Natural killer cell (primary cell): ENCODE measurements at regions not wholly inside any gene's neighbourhood (a gene's known extent, or its start where the extent isn't known, plus 50 kb on each side); places are given as distances from the start of the nearest gene placed in this dataset.

Experiments used
- ATAC-seq, 3 donors: fragments of 150-1000 bp in 2 of 3; fragments of 200-7000 bp in 1 of 3; cut with Tn5 transposase; 1 replicate in 1 of 3; 2 replicates in 2 of 3; pipeline ENCODE4 v1.10.0; 2021; ENCODE audit warnings: mild to moderate bottlenecking in 2 of 3, moderate library complexity in 2 of 3
- DNase-seq, 2 donors: peaks; one replicate each; pipeline versions ENCODE4 v3.0.0 to v3.0.0-alpha.2; 2013 to 2021; ENCODE audit warnings: mixed read lengths in 1 of 2
- H3K27ac ChIP-seq: one replicate; pipeline ENCODE4 v1.5.1; 2013; ENCODE audit warnings: mild to moderate bottlenecking, low read length
- H3K27me3 ChIP-seq: one replicate; pipeline ENCODE4 v1.6.1; 2013; ENCODE audit warnings: low read length; ENCODE audit not compliant: control insufficient read depth, insufficient read depth
- H3K36me3 ChIP-seq: one replicate; pipeline ENCODE4 v1.6.1; 2013; ENCODE audit warnings: low read length; ENCODE audit not compliant: control insufficient read depth, insufficient read depth
- H3K4me1 ChIP-seq: one replicate; pipeline ENCODE4 v1.6.1; 2013; ENCODE audit warnings: low read length; ENCODE audit not compliant: control insufficient read depth, insufficient read depth
- H3K4me3 ChIP-seq: one replicate; pipeline ENCODE4 v1.5.1; 2013; ENCODE audit warnings: low read length
- H3K9me3 ChIP-seq: one replicate; pipeline ENCODE4 v1.6.1; 2013; ENCODE audit warnings: low read length; ENCODE audit not compliant: control insufficient read depth, insufficient read depth
- H3K27ac Mint-ChIP-seq, 2 donors: one replicate each; pipeline ENCODE4 v1.8.0; 2022; ENCODE audit warnings: mild to moderate bottlenecking in 2 of 2, mixed read lengths in 2 of 2, moderate library complexity in 1 of 2
- H3K27me3 Mint-ChIP-seq, 2 donors: one replicate each; pipeline ENCODE4 v1.8.0; 2022; ENCODE audit warnings: low read depth in 2 of 2, mixed read lengths in 2 of 2
- H3K36me3 Mint-ChIP-seq: one replicate; pipeline ENCODE4 v1.8.0; 2022; ENCODE audit warnings: mixed read lengths
- H3K4me1 Mint-ChIP-seq, 2 donors: one replicate each; pipeline ENCODE4 v1.8.0; 2022; ENCODE audit warnings: mixed read lengths in 2 of 2
- H3K4me3 Mint-ChIP-seq: one replicate; pipeline ENCODE4 v1.8.0; 2022; ENCODE audit warnings: mild to moderate bottlenecking, moderate library complexity, mixed read lengths
- H3K9me3 Mint-ChIP-seq, 2 donors: one replicate each; pipeline ENCODE4 v1.8.0; 2022; ENCODE audit warnings: mixed read lengths in 2 of 2
- CTCF ChIP-seq: fragments of 200-600 bp; IDR thresholded peaks from one replicate; pipeline ENCODE4 v1.8.0; 2022; ENCODE audit warnings: antibody characterized with exemption
- WGBS: methylation state at CpG from one replicate; pipeline ENCODE4 v1.1.7; 2013; ENCODE audit warnings: missing lambda C conversion rate; ENCODE audit not compliant: insufficient coverage; 5-methylcytosine and 5-hydroxymethylcytosine counted together
- intact Hi-C: fragments of 100-400 bp; cut with micrococcal nuclease; formaldehyde crosslinking; loops from one replicate; pipeline ENCODE4 v1.14.2; 2022

- Mint-ChIP-seq H3K36me3 (no peaks in the 10 kb centered on the region), H3K9me3 (no peaks in the 10 kb centered on the region), H3K27ac (no peak overlapping the region), H3K4me1 (peaks cover 14 to 15% of the 10 kb centered on the region in 2 donors), H3K4me3 (no peak overlapping the region), H3K27me3 (peaks cover 9 to 16% of the 10 kb centered on the region in 2 donors)
- DNase-seq, result no peak
- intact Hi-C loops, result no loop called here
- no peaks in the 10 kb centered on the region for H3K9me3 ChIP-seq
- no peaks in the 10 kb centered on the region for H3K4me1 ChIP-seq
- no peaks in the 10 kb centered on the region for H3K36me3 ChIP-seq
- 100% methylated on average over 1 of the region's 1 CpG for WGBS
- H3K27ac ChIP-seq, result no peak overlapping the region
- no peak for ATAC-seq
- no peak for TF ChIP-seq CTCF
- H3K4me3 ChIP-seq, result no peak overlapping the region
- H3K27me3 ChIP-seq, result no peaks in the 10 kb centered on the region
Observed at GRCh38 chr16:58863761-58864160, 129.6 kb upstream of the GOT2 start.

GRCh38 chr16:58863042-58863441, 128.9 kb upstream of the GOT2 start:
- no peaks in the 10 kb centered on the region for H3K4me1 ChIP-seq
- WGBS, result no CpG with 5 or more reads among the region's 2 CpGs
- H3K36me3 ChIP-seq, result no peaks in the 10 kb centered on the region
- H3K4me3 ChIP-seq, result no peak overlapping the region
- TF ChIP-seq CTCF, result no peak
- peaks cover 9 to 16% of the 10 kb centered on the region in 2 donors for H3K27me3 Mint-ChIP-seq
- H3K4me3 Mint-ChIP-seq, result no peak overlapping the region
- H3K27ac Mint-ChIP-seq, result no peak overlapping the region
- peaks cover 0 to 2% of the 10 kb centered on the region in 2 donors for H3K9me3 Mint-ChIP-seq
- H3K27ac ChIP-seq, result no peak overlapping the region
- no peaks in the 10 kb centered on the region for H3K9me3 ChIP-seq
- H3K4me1 Mint-ChIP-seq, result peaks cover 14 to 15% of the 10 kb centered on the region in 2 donors
- H3K27me3 ChIP-seq, result no peaks in the 10 kb centered on the region
- intact Hi-C loops, result no loop called here
- H3K36me3 Mint-ChIP-seq, result no peaks in the 10 kb centered on the region
- ATAC-seq, result peak in 2 of 3 donors; percentile 24 to 80
- no peak for DNase-seq

GRCh38 chr16:58862334-58863021, 128.4 kb upstream of the GOT2 start:
- Histone ChIP-seq H3K4me3 (no peak overlapping the region), H3K27me3 (no peaks in the 10 kb centered on the region), H3K9me3 (no peaks in the 10 kb centered on the region), H3K27ac (no peak overlapping the region), H3K4me1 (no peaks in the 10 kb centered on the region), H3K36me3 (no peaks in the 10 kb centered on the region)
- 76% methylated on average over 7 of the region's 9 CpGs for WGBS
- ATAC-seq (no peak), DNase-seq (no peak)
- no peak overlapping the region for H3K27ac Mint-ChIP-seq
- TF ChIP-seq CTCF, result no peak
- H3K4me1 Mint-ChIP-seq, result peaks cover 14 to 15% of the 10 kb centered on the region in 2 donors
- intact Hi-C loops, result no loop called here
- no peak overlapping the region for H3K4me3 Mint-ChIP-seq
- H3K36me3 Mint-ChIP-seq, result no peaks in the 10 kb centered on the region
- H3K9me3 Mint-ChIP-seq, result peaks cover 0 to 2% of the 10 kb centered on the region in 2 donors
- H3K27me3 Mint-ChIP-seq, result peaks cover 9 to 16% of the 10 kb centered on the region in 2 donors
